ENCODE measurements at regions not wholly inside any gene's neighbourhood (a gene's known extent, or its start where the extent isn't known, plus 50 kb on each side); places are given as distances from the start of the nearest gene placed in this dataset.

GRCh38 chr21:33135925-33136324 is 66.0 kb downstream of the OLIG1 start (continued):
- TF ChIP-seq CTCF (IDR thresholded peaks at IDR 0.05 in 2 of 3, conservative IDR thresholded peaks at IDR 0.05 in 1 of 3; ENCODE audit: borderline replicate concordance in 1 of 3, insufficient read depth in 1 of 3, low read depth in 2 of 3, low read length in 2 of 3) = no peak
- no peak for TF ChIP-seq CBX3 (IDR thresholded peaks at IDR 0.05; ENCODE audit: low read depth)
- TF ChIP-seq TCF7L2 (IDR thresholded peaks at IDR 0.05; ENCODE audit: borderline replicate concordance, extremely low read depth, insufficient read depth, insufficient read length) = no peak
- TF ChIP-seq FOSL1 (IDR thresholded peaks at IDR 0.05; ENCODE audit: low read depth) = no peak
- TF ChIP-seq CEBPB (IDR thresholded peaks at IDR 0.05; ENCODE audit: low read depth) = no peak
- TF ChIP-seq, protein P1, sequence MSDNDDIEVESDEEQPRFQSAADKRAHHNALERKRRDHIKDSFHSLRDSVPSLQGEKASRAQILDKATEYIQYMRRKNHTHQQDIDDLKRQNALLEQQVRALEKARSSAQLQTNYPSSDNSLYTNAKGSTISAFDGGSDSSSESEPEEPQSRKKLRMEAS (IDR thresholded peaks at IDR 0.05) = no peak
- no peak for TF ChIP-seq JUND (IDR thresholded peaks at IDR 0.05)
- TF ChIP-seq SRF (IDR thresholded peaks at IDR 0.05; ENCODE audit: low read depth) = no peak
- no peak for TF ChIP-seq EGR1 (IDR thresholded peaks at IDR 0.05; ENCODE audit: low read depth)
- TF ChIP-seq ATF3 (IDR thresholded peaks at IDR 0.05) = no peak
- TF ChIP-seq YY1 (IDR thresholded peaks at IDR 0.05; ENCODE audit: extremely low read depth, insufficient replicate concordance, low read depth, low read length) = no peak

- DNase-seq (ENCODE audit: low read depth, low spot score) (no peak), ATAC-seq (no peak)
- ChIA-PET CTCF (interaction anchor here (0.7 to 1.1 kb wide), 2 partner anchors 10 to 308 kb away, joined by 3 to 4 read pairs; no protein-coding TSS in a partner anchor), POLR2A (no interaction called here), RAD21 (ENCODE audit: low non-redundant PET in 1 of 2, low total read pairs in 2 of 2, uncharacterized antibody in 2 of 2, unreplicated experiment in 2 of 2) (no interaction called here)
- no peaks in the 10 kb centered on the region for H3K4me1 ChIP-seq (ENCODE audit: control insufficient read depth in 1 of 2, insufficient read depth in 2 of 2, low read length in 2 of 2)
- no peak overlapping the region for H2AFZ ChIP-seq (ENCODE audit: low read depth, low read length, poor library complexity, severe bottlenecking)
- H3K79me2 ChIP-seq (ENCODE audit: insufficient read depth, low read length) = no peaks in the 10 kb centered on the region
- intact Hi-C loops (cut with micrococcal nuclease) = no loop called here
- H3K9ac ChIP-seq (ENCODE audit: low read length) = no peak overlapping the region
- no peaks in the 10 kb centered on the region for H4K20me1 ChIP-seq (ENCODE audit: insufficient read depth)
- no peaks in the 10 kb centered on the region for H3K36me3 ChIP-seq (ENCODE audit: control insufficient read depth in 1 of 2, insufficient read depth in 2 of 2, low read length in 2 of 2)
- no peak overlapping the region for H3K4me3 ChIP-seq (replicated peaks in 1 of 2; ENCODE audit: low read depth in 1 of 2, low read length in 2 of 2)
- no peak overlapping the region for H3K4me2 ChIP-seq (ENCODE audit: low read length)
- H3K9me2 ChIP-seq (ENCODE audit: insufficient read depth) = no peaks in the 10 kb centered on the region
- no TSS peak for BruUV-seq (replicated peaks)
- no peak overlapping the region for H3K27ac ChIP-seq (ENCODE audit: low read depth, low read length)
- H3K9me3 ChIP-seq (ENCODE audit: control insufficient read depth in 1 of 2, insufficient read depth in 1 of 2, low read depth in 1 of 2, low read length in 2 of 2) = no peaks in the 10 kb centered on the region
- H3K27me3 ChIP-seq (ENCODE audit: insufficient read depth, low read length) = peaks cover 8% of the 10 kb centered on the region; the same call in 1 of the 2 replicates
- TF ChIP-seq, protein P2, sequence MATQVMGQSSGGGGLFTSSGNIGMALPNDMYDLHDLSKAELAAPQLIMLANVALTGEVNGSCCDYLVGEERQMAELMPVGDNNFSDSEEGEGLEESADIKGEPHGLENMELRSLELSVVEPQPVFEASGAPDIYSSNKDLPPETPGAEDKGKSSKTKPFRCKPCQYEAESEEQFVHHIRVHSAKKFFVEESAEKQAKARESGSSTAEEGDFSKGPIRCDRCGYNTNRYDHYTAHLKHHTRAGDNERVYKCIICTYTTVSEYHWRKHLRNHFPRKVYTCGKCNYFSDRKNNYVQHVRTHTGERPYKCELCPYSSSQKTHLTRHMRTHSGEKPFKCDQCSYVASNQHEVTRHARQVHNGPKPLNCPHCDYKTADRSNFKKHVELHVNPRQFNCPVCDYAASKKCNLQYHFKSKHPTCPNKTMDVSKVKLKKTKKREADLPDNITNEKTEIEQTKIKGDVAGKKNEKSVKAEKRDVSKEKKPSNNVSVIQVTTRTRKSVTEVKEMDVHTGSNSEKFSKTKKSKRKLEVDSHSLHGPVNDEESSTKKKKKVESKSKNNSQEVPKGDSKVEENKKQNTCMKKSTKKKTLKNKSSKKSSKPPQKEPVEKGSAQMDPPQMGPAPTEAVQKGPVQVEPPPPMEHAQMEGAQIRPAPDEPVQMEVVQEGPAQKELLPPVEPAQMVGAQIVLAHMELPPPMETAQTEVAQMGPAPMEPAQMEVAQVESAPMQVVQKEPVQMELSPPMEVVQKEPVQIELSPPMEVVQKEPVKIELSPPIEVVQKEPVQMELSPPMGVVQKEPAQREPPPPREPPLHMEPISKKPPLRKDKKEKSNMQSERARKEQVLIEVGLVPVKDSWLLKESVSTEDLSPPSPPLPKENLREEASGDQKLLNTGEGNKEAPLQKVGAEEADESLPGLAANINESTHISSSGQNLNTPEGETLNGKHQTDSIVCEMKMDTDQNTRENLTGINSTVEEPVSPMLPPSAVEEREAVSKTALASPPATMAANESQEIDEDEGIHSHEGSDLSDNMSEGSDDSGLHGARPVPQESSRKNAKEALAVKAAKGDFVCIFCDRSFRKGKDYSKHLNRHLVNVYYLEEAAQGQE (IDR thresholded peaks at IDR 0.05; ENCODE audit: low read depth) = no peak
- TF ChIP-seq EGR1 (IDR thresholded peaks at IDR 0.05; ENCODE audit: low read depth) = no peak
- TF ChIP-seq POLR2AphosphoS5 (IDR thresholded peaks at IDR 0.05; ENCODE audit: low read depth, low read length) = no peak
- TF ChIP-seq ZBTB33 (IDR thresholded peaks at IDR 0.05; ENCODE audit: extremely low read depth, insufficient replicate concordance, low read length) = no peak
- no peak for TF ChIP-seq EZH2phosphoT487 (IDR thresholded peaks at IDR 0.05; ENCODE audit: borderline replicate concordance)
- TF ChIP-seq YY1 (IDR thresholded peaks at IDR 0.05; ENCODE audit: extremely low read depth, insufficient replicate concordance, low read depth, low read length) = no peak
- no peak for TF ChIP-seq ATF3 (IDR thresholded peaks at IDR 0.05)
Observed at GRCh38 chr21:33136847-33137502, 67.0 kb downstream of the OLIG1 start.
